Ovary (tissue), 3 donors: ENCODE measurements at regions not wholly inside any gene's neighbourhood (a gene's known extent, or its start where the extent isn't known, plus 50 kb on each side); places are given as distances from the start of the nearest gene placed in this dataset.

Experiments used
- CTCF ChIP-seq, 3 donors: fragments of 450-650 bp in 2 of 3; fragments of 200-600 bp in 1 of 3; IDR thresholded peaks; one replicate each; pipeline versions ENCODE4 v1.5.1 to v1.8.0; 2016 to 2022; ENCODE audit warnings: antibody characterized with exemption in 3 of 3, mild to moderate bottlenecking in 1 of 3
- EP300 ChIP-seq: sonication (generic); formaldehyde crosslinking; IDR thresholded peaks from one replicate; pipeline ENCODE4 v1.6.1; 2017; ENCODE audit warnings: antibody characterized with exemption
- POLR2A ChIP-seq: fragments of 450-650 bp; IDR thresholded peaks from one replicate; pipeline ENCODE4 v1.6.1; 2017; ENCODE audit warnings: antibody characterized with exemption, mild to moderate bottlenecking, moderate library complexity
- donor health status: DM: no; HTN: no; CAD: no.

DNA sequence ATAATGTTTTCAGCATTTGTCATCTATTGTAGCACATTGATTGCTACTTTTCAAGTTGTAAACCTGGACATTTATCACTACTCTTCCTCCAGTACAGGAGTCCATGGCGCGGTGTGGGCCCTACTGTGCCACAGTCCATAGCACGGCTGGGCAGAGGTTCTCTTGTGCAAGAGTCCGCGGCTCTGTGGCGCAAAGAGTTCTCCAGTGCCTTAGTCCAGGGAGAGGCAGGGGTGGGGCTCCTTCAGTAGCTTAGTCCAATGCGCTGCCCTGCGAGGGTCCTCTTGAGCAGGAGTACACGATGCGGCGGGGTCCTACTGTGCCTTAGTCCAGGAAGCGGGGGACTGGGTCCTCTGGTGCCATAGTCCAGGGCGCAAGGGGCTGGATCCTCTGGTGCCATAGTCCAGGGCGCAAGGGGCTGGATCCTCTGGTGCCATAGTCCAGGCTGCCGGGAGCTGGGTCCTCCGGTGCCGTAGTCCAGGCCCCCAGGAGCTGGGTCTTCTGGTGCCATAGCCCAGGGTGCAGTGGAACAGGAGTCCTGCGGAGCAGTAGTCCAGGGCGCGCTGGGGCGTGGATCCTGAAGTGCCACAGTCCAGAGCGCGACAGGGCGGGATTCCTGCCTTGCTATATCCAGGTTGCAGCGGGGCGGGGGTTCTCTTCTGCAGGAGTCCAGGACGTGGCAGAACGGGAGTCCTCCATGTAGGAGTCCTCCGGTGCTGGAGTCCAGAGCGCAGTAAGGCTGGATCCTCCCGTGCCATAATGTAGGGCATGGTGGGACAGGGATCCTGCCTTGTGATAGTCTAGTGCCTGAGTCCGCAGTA is 129.3 kb downstream of the CCDC74A start:
- TF ChIP-seq POLR2A, result no peak
- no peak for TF ChIP-seq CTCF (IDR thresholded peaks at IDR 0.05)
- TF ChIP-seq EP300, result no peak
